DMS53 (cell line): ENCODE measurements at regions not wholly inside any gene's neighbourhood (a gene's known extent, or its start where the extent isn't known, plus 50 kb on each side); places are given as distances from the start of the nearest gene placed in this dataset.
A peak's percentile ranks its signal among the peaks of the same experiment; 100 is the strongest.

Experiments
- DNase-seq: peaks from one replicate; lab custom pipeline; 2025; lab: John Stamatoyannopoulos, UW

DNA sequence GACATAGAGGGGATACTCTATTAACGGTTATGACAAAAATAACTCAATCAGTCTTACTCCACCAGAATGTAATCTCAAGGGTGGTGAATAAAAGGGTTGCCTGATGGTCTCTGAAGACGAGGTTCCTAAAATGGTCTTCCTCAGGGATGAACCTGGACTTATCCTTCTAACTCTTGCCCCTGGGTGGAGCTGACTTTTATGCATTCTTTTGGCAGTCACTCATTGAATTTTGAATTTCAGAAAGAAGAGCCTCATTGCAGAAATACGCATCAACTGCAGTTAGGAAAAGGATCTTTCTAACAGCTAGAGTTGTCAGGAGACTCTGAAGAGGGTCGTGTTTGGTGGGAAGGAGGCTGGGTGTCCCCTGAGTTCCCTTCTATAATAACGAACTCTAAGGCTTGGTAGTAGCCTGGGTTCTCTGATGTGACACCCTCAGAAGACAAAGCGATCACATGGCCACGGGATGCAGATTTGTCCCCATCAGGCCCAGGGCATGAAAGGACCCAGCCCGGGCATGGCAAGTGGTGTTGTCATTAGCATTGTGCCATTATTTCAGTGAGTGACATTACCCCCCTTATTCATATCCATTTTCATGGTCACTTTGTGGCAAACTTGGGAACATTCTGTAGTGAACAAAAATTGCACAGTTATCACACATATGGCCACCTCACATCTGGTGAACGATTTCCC is 58.6 kb upstream of the JCAD start:
- DNase-seq: no peak

DNA sequence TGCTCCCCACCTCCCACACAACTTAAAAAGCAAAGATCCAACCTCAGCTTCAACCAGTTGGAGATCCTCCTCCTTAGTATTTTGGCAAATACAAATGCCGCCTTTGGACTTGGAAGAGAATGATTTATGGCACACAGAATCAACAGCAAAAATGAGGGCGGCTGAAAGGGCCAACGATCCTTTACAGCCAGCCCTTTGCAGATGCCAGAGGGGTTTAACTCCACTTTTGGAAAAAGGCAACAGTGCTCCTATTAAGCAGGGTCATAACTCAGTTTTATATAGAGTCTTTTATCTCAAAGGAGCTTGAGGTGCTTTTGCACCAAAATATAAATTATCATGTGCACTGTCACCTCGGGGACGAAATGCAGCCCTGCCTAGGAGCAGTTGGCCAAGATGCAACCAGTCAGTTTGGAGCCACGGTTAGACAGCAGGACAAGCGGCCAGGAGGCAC is 56.7 kb upstream of the JCAD start:
- DNase-seq: no peak

DNA sequence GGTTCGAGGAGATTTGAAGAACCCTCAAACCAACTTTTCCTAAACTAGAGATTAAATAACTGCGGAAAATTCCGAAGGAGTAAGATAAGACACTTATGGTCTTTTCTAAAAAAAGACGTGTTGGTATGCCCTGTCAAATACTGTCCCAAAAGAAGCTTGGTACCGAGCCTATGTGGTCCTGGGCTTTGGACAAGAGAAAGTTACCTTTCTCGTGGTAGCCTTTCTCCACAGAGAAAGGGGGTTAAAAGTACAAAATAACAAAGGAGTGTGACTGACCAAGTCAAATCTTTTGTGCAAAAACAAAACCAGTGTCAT is 56.2 kb upstream of the JCAD start:
- DNase-seq: no peak

DNA sequence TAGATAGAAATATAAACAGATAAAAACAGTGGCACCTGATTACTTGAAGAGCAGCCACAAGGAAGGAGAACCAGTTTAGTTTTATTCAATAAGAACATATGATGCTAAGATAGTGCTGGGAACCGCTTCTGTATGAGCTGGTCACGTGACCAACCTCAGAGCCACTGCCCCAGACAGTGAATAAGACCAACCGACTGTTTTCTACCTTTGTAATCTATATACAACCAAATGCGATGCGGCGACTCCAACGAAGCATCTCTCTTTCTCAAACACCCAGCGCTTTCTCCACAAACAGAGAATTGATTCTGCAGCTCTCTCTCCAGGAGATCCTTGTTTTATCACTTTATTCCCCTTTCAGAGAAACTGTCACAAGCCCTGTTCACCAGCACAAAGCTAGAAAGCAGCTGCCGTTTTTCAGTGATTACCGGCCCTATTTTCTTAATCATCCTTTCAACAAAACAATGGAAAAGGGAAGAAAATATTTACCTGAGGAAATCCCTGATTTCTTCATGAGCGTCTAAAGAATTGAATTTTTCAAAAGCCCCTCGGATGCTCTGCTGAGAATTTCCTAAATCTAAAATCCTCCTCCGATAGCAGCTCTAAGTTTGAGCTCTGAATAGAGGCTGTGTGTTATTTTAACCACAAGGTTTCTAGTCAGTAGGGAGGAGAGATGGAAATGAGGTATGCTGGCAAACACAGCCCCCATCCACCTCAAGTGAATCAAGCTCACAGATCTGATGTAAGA is 55.7 kb upstream of the JCAD start:
- no peak for DNase-seq

GRCh38 chr10:30114401-30114800 is 55.0 kb upstream of the JCAD start:
- peak; percentile 20 for DNase-seq

DNA sequence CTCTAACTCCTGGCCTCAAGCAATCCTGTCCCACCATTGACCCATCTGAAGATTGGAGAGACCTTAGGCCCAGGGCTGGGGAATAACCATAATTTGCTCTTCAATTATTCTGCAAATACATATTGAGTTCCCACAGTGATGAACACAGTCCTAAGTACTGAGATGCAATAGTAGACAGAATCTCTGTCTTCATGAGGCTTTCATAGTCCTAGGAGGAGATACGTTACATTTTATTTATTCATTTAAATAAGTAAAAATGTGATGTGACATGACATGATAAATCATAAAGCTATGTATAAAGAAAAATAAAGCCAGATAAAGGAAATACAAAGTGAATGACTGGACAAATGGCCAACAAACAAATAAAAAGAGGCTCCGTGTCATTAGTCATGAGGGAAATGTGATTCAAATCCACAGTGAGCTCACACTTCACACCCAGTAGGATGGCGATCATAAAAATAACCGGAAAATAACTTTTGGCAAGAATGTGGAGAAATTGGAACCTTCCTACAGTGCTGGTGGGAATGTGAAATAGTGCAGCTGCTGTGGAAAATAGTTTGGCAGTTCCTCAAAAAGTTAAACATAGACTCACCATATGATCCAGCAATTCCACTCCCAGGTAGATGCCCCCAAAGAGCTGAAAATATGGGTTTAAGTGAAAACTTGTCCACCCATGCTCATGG is 52.1 kb upstream of the JCAD start:
- no peak for DNase-seq
